Kidney (tissue), 13 donors: ENCODE measurements at regions not wholly inside any gene's neighbourhood (a gene's known extent, or its start where the extent isn't known, plus 50 kb on each side); places are given as distances from the start of the nearest gene placed in this dataset.

ENCODE experiments used
- DNase-seq, 5 donors: peaks; one replicate each; pipeline ENCODE4 v3.0.0-alpha.2; 2013 to 2020
- FAIRE-seq: peaks from 2 replicates; lab custom pipeline; 2012; peaks lifted over from hg19 to GRCh38; lab: Jason Lieb, UNC
- H3K27ac ChIP-seq, 2 donors: one replicate each; pipeline ENCODE4 v1.7.0; 2013; ENCODE audit warnings: low read depth in 2 of 2, low read length in 2 of 2, inconsistent platforms in 1 of 2
- H3K27me3 ChIP-seq: one replicate; pipeline ENCODE4 v1.7.1; 2013; ENCODE audit warnings: low read length, inconsistent platforms; ENCODE audit not compliant: control insufficient read depth, insufficient read depth
- H3K36me3 ChIP-seq, 3 donors: one replicate each; pipeline versions ENCODE4 v1.7.0 to v1.7.1; 2013; ENCODE audit warnings: low read length in 3 of 3, control low read depth in 1 of 3, inconsistent platforms in 1 of 3; ENCODE audit not compliant: insufficient read depth in 3 of 3, control insufficient read depth in 2 of 3
- H3K4me1 ChIP-seq, 3 donors: one replicate each; pipeline versions ENCODE4 v1.7.0 to v1.7.1; 2013; ENCODE audit warnings: low read length in 3 of 3, inconsistent platforms in 1 of 3, low read depth in 1 of 3; ENCODE audit not compliant: control insufficient read depth in 2 of 3, insufficient read depth in 2 of 3
- H3K4me3 ChIP-seq, 3 donors: one replicate each; pipeline versions ENCODE4 v1.7.0 to v1.8.1; 2013; ENCODE audit warnings: low read length in 3 of 3, control low read depth in 1 of 3, inconsistent platforms in 1 of 3
- H3K9ac ChIP-seq, 3 donors: one replicate each; pipeline versions ENCODE4 v1.7.0 to v1.7.1; 2013; ENCODE audit warnings: low read length in 3 of 3, control low read depth in 1 of 3, inconsistent platforms in 1 of 3
- H3K9me3 ChIP-seq, 3 donors: one replicate each; pipeline versions ENCODE4 v1.7.0 to v1.7.1; 2013; ENCODE audit warnings: low read length in 3 of 3, control low read depth in 1 of 3, inconsistent platforms in 1 of 3; ENCODE audit not compliant: control insufficient read depth in 2 of 3, insufficient read depth in 1 of 3
- intact Hi-C: fragments of 100-400 bp; cut with DNase I; formaldehyde crosslinking; loops from one replicate; pipeline ENCODE4 v1.11.1; 2022
- TF ChIP-seq, protein P1 (sequence below): IDR thresholded peaks from 3 replicates; pipeline ENCODE4 v1.5.1; 2012; ENCODE audit warnings: mild to moderate bottlenecking, moderate library complexity, borderline replicate concordance; ENCODE audit not compliant: insufficient read depth; ENCODE audit errors: extremely low read depth
- donor health status: control.
- donor health status: control.
- donor health status: control.
- donor health status: control.
- donor health status: control.
- donor health status: DM: yes; HTN: yes; CAD: no.
- donor health status: Normal renal cell carcinoma (clear cell type).

DNA sequence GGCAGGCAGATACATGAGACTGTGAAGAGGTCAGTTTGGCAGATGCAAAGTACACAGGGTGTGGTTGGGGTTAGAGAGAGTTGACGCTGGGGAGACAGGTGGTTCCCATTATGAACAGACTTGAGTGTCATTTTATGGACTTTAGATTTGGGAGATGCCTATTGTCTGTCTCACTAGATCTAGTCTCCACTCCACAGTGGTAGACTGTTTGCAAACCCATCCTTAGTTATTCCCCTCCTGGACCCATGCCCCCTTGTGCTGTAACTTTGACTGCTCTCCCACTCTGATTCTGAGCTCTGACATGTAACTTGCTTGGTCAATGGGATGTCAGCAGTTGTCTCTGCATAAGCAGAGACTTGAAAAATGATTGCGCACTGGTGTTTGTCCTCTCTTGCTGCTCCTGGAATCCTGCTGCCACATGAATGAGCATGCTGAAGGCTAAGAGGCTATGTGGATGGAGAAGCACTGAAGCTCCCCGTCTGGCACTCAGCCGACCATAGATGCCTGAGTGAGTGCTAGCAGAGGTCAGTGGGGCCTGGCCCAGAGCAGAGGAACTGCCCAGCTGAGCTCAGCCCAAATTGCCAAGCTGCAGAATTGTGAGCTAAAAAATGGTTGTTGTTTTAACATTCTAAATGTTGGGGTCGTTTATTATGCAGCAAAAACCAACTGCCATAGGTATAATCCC, 88.2 kb downstream of the FAM43A start:
- Histone ChIP-seq H3K27ac (no peak overlapping the region), H3K36me3 (no peaks in the 10 kb centered on the region), H3K4me3 (no peak overlapping the region), H3K4me1 (peaks cover 0 to 8% (median 3%) of the 10 kb centered on the region in 3 donors), H3K9ac (no peak overlapping the region), H3K9me3 (no peaks in the 10 kb centered on the region), H3K27me3 (no peaks in the 10 kb centered on the region)
- no peak for DNase-seq
- intact Hi-C loops, result no loop called here
- TF ChIP-seq, protein P1, sequence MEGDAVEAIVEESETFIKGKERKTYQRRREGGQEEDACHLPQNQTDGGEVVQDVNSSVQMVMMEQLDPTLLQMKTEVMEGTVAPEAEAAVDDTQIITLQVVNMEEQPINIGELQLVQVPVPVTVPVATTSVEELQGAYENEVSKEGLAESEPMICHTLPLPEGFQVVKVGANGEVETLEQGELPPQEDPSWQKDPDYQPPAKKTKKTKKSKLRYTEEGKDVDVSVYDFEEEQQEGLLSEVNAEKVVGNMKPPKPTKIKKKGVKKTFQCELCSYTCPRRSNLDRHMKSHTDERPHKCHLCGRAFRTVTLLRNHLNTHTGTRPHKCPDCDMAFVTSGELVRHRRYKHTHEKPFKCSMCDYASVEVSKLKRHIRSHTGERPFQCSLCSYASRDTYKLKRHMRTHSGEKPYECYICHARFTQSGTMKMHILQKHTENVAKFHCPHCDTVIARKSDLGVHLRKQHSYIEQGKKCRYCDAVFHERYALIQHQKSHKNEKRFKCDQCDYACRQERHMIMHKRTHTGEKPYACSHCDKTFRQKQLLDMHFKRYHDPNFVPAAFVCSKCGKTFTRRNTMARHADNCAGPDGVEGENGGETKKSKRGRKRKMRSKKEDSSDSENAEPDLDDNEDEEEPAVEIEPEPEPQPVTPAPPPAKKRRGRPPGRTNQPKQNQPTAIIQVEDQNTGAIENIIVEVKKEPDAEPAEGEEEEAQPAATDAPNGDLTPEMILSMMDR, result no peak
- no peak for FAIRE-seq

DNA sequence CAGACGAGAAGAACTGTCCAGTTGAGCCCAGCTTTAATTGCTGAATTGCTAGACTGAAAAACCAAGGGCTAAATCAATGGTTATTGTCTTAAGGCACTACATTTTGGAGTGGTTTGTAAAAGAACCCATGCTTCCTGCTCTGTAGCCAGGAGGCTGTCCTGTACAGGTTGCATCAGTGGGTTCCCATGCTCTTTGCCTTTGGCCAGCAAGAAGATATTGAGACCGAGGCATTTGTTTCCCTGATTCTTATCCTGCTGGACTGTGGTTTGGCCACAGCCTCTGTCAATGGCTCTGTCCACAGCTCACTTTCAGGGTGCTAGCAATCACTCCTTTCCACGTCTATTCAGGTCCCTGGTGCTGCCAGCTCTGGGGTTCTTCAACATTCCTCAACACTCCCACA, 89.6 kb downstream of the FAM43A start:
- FAIRE-seq (no peak), DNase-seq (no peak)
- Histone ChIP-seq H3K4me1 (peaks cover 0 to 6% (median 3%) of the 10 kb centered on the region in 3 donors), H3K9ac (no peak overlapping the region), H3K4me3 (no peak overlapping the region), H3K27me3 (no peaks in the 10 kb centered on the region), H3K36me3 (no peaks in the 10 kb centered on the region), H3K9me3 (no peaks in the 10 kb centered on the region), H3K27ac (no peak overlapping the region)
- intact Hi-C loops, result no loop called here
- TF ChIP-seq, protein P1, result no peak

DNA sequence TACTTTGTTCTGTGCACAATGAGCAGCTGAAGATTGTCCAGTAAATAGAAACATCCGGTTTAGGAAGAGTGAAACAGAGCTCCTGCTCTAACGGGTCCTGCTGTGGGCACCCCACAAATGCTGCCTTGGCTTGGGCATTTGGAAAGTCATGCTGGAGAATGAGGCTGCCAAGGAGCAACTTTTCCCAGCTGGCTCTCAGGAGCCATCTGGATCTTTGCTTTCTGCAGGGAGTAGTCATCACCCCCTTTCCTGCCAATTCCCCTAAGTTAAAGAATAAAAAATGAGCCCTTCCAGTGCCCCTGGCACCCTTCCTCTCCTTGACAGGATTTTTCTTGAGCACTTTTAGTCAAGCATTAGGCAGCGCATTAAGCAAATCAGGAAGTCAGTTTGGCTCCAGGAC, 90.0 kb downstream of the FAM43A start:
- Histone ChIP-seq H3K9me3 (no peaks in the 10 kb centered on the region), H3K4me3 (no peak overlapping the region), H3K4me1 (peaks cover 0 to 6% (median 3%) of the 10 kb centered on the region in 3 donors), H3K27me3 (no peaks in the 10 kb centered on the region), H3K27ac (no peak overlapping the region), H3K36me3 (no peaks in the 10 kb centered on the region), H3K9ac (no peak overlapping the region)
- TF ChIP-seq, protein P1, result no peak
- DNase-seq (no peak), FAIRE-seq (no peak)
- intact Hi-C loops, result no loop called here
